PC-3 (cell line): ENCODE measurements at regions not wholly inside any gene's neighbourhood (a gene's known extent, or its start where the extent isn't known, plus 50 kb on each side); places are given as distances from the start of the nearest gene placed in this dataset.
"Not testable (repeated sequence)": the region's sequence is repeated elsewhere in the genome, so short reads cannot be mapped to it uniquely, and the experiment has no call there.

Experiments used
- ATAC-seq: fragments of 200-7000 bp; cut with Tn5 transposase; 2 replicates; pipeline ENCODE4 v1.9.1; 2020; ENCODE audit warnings: mild to moderate bottlenecking, moderate library complexity
- BruUV-seq: library from RNA; stranded (reverse); fragments of 400-500 nt; replicated peaks from 2 replicates; lab custom pipeline; 2021; lab: Mats Ljungman, UMichigan
- CTCF ChIA-PET: fragments of 300-600 bp; sonication (Branson Sonifier 250); formaldehyde crosslinking; loops from one replicate; lab custom pipeline; 2022; ENCODE audit warnings: antibody characterized with exemption; lab: Charles Lee
- POLR2A ChIA-PET: fragments of 300-600 bp; sonication (Branson Sonifier 250); formaldehyde crosslinking; loops from one replicate; lab custom pipeline; 2022; ENCODE audit warnings: antibody characterized with exemption; ENCODE audit not compliant: unreplicated experiment; lab: Charles Lee
- DNase-seq: peaks from one replicate; pipeline ENCODE4 v3.0.0-alpha.2; 2015
- H2AFZ ChIP-seq: fragments of 300-600 bp; sonication (generic); 2 replicates; pipeline ENCODE4 v1.6.0; 2016; ENCODE audit warnings: antibody characterized with exemption, low read length
- H3F3A ChIP-seq: fragments of 300-600 bp; sonication (generic); one replicate; pipeline ENCODE4 v1.6.0; 2017; ENCODE audit warnings: antibody characterized with exemption, low read length, control low read depth, mild to moderate bottlenecking; ENCODE audit not compliant: unreplicated experiment
- H3K27ac ChIP-seq: fragments of 300-600 bp; sonication (generic); 2 replicates; pipeline ENCODE4 v1.5.1; 2016; ENCODE audit warnings: mild to moderate bottlenecking, low read length
- H3K27me3 ChIP-seq: fragments of 300-600 bp; sonication (generic); 2 replicates; pipeline ENCODE4 v1.6.1; 2016; ENCODE audit warnings: low read length, mixed read lengths
- H3K36me3 ChIP-seq: fragments of 300-600 bp; sonication (generic); 2 replicates; pipeline ENCODE4 v1.6.1; 2016; ENCODE audit warnings: low read depth, mixed run types, low read length, mixed read lengths
- H3K4me1 ChIP-seq: fragments of 300-600 bp; sonication (generic); 2 replicates; pipeline ENCODE4 v1.5.1; 2016; ENCODE audit warnings: low read length; ENCODE audit not compliant: insufficient read depth
- H3K4me2 ChIP-seq: fragments of 300-600 bp; sonication (generic); 2 replicates; pipeline ENCODE4 v1.6.0; 2016; ENCODE audit warnings: low read length
- H3K4me3 ChIP-seq: fragments of 300-600 bp; sonication (generic); 2 replicates; pipeline ENCODE4 v1.5.1; 2016; ENCODE audit warnings: mild to moderate bottlenecking, low read length, mixed read lengths
- H3K79me2 ChIP-seq: fragments of 300-600 bp; sonication (generic); 2 replicates; pipeline ENCODE4 v1.6.1; 2017; ENCODE audit warnings: low read length, mixed read lengths
- H3K9ac ChIP-seq: fragments of 300-600 bp; sonication (generic); 2 replicates; pipeline ENCODE4 v1.6.0; 2016; ENCODE audit warnings: mild to moderate bottlenecking, low read length
- H3K9me2 ChIP-seq: fragments of 300-600 bp; sonication (generic); replicated peaks from 2 replicates; pipeline ENCODE4 v1.6.1; 2016; ENCODE audit warnings: mixed run types, low read length, mixed read lengths
- H3K9me3 ChIP-seq: fragments of 300-600 bp; sonication (generic); 2 replicates; pipeline ENCODE4 v1.6.1; 2016; ENCODE audit warnings: low read length, mixed read lengths
- H4K20me1 ChIP-seq: fragments of 300-600 bp; sonication (generic); 2 replicates; pipeline ENCODE4 v1.6.1; 2016; ENCODE audit warnings: low read length, mixed read lengths
- intact Hi-C: fragments of 100-400 bp; cut with micrococcal nuclease; formaldehyde crosslinking; loops from 2 replicates; pipeline ENCODE4 v1.9.0; 2023

DNA sequence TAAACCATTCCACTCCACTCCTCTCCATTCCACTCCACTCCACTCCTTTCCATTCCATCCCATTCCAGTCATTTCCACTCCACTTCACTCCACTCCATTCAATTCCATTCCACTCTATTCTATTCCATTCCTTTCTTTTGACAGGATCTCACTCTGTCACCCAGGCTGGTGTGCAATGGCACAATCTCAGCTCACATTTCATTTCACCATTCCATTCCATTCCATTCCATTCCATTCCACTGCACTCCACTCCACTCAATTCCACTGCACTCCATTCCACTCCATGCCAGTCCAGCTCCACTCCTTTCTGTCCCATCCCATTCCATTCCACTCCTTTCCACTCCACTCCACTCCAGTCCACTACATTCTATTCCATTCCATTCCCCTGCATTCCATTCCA, 638.6 kb downstream of the TP53TG3F start:
- DNase-seq, H3K9me3 ChIP-seq, CTCF ChIA-PET, H4K20me1 ChIP-seq, H3K27me3 ChIP-seq, H3K4me1 ChIP-seq, H2AFZ ChIP-seq, H3K27ac ChIP-seq, intact Hi-C loops, ATAC-seq, H3K79me2 ChIP-seq, H3F3A ChIP-seq, POLR2A ChIA-PET, BruUV-seq, H3K9me2 ChIP-seq, H3K4me3 ChIP-seq, H3K9ac ChIP-seq, H3K36me3 ChIP-seq, H3K4me2 ChIP-seq: not testable (repeated sequence)

DNA sequence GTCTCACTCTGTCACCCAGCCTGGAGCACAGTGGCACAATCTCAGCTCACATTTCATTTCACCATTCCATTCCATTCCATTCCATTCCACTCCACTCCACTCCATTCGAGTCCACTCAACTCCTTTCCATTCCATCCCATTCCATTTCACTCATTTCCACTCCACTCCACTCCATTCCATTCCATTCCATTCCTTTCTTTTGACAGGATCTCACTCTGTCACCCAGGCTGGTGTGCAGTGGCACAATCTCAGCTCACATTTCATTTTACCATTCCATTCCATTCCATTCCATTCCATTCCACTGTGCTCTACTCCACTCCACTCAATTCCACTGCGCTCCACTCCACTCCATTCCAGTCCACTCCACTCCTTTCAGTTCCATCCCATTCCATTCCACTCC, 639.6 kb downstream of the TP53TG3F start:
- H3K79me2 ChIP-seq, H3K27me3 ChIP-seq, H3K9me3 ChIP-seq, CTCF ChIA-PET, DNase-seq, ATAC-seq, BruUV-seq, H3K9ac ChIP-seq, intact Hi-C loops, POLR2A ChIA-PET, H3K4me2 ChIP-seq, H3K36me3 ChIP-seq, H3K9me2 ChIP-seq, H4K20me1 ChIP-seq, H2AFZ ChIP-seq, H3K4me1 ChIP-seq, H3K27ac ChIP-seq, H3K4me3 ChIP-seq, H3F3A ChIP-seq: not testable (repeated sequence)
